Breast epithelium (tissue), 3 donors: ENCODE measurements at regions not wholly inside any gene's neighbourhood (a gene's known extent, or its start where the extent isn't known, plus 50 kb on each side); places are given as distances from the start of the nearest gene placed in this dataset.

Experiments
- POLR2A ChIP-seq: fragments of 450-650 bp; IDR thresholded peaks from one replicate; pipeline ENCODE4 v1.6.1; 2016; ENCODE audit warnings: antibody characterized with exemption, mild to moderate bottlenecking, moderate library complexity
- POLR2AphosphoS5 ChIP-seq, 3 donors: sonication (generic); formaldehyde crosslinking; IDR thresholded peaks; one replicate each; pipeline ENCODE4 v1.6.1; 2017; ENCODE audit warnings: antibody characterized with exemption in 3 of 3

GRCh38 chr12:19783547-19784444, 344.5 kb downstream of the AEBP2 start:
- TF ChIP-seq POLR2A, result no peak
- TF ChIP-seq POLR2AphosphoS5 (IDR thresholded peaks at IDR 0.05), result no peak
